ENCODE measurements at regions not wholly inside any gene's neighbourhood (a gene's known extent, or its start where the extent isn't known, plus 50 kb on each side); places are given as distances from the start of the nearest gene placed in this dataset.

- dilution Hi-C loops (cut with HindIII; ENCODE audit: low sequenced_read_pairs, unreplicated experiment): no loop called here
- CTCF ChIA-PET: interaction anchor here (1.0 kb wide), 1 partner anchor 16 kb away, joined by 3 read pairs; no protein-coding TSS in a partner anchor
- POLR2A ChIA-PET (ENCODE audit: unreplicated experiment): interaction anchor here (0.7 to 0.9 kb wide), 2 partner anchors 61 to 149 kb away, joined by 3 read pairs; no protein-coding TSS in a partner anchor
These were observed 58.5 kb upstream of the LMCD1 start for GRCh38 chr3:8442993-8443650.

More at GRCh38 chr3:8442993-8443650, 58.5 kb upstream of the LMCD1 start:
- no TSS peak for BruUV-seq (replicated peaks)
- no peaks in the 10 kb centered on the region for H3K27me3 ChIP-seq (ENCODE audit: control insufficient read depth, insufficient read depth, low read length)
- H3K36me3 ChIP-seq (ENCODE audit: control insufficient read depth, insufficient read depth, low read length): no peaks in the 10 kb centered on the region
- peak overlapping the region; percentile 80 for H2AK9ac ChIP-seq (replicated peaks; ENCODE audit: low read depth, low read length, poor library complexity)
- peak overlapping the region; percentile 80 for H2BK15ac ChIP-seq (ENCODE audit: low read depth, low read length)
- DNase-seq (no peak), ATAC-seq (ENCODE audit: low read depth) (no peak)
- peak overlapping the region; percentile 15 for H4K5ac ChIP-seq (ENCODE audit: low read depth, low read length)
- H2BK120ac ChIP-seq (ENCODE audit: low read depth, low read length): peak overlapping the region; percentile 98
- intact Hi-C loops (cut with micrococcal nuclease) (loop anchor here (1.0 to 10.0 kb wide), 8 partner anchors 92 to 624 kb away; partner anchors contain the start of genes OXTR and RAD18), in situ Hi-C loops (cut with MboI; ENCODE audit: low sequenced_read_pairs) (loop anchor here (5.0 to 25.0 kb wide), 2 partner anchors 179 to 294 kb away; partner anchors contain the start of gene CAV3)
- H4K91ac ChIP-seq (ENCODE audit: insufficient read depth, low read depth, low read length): peak overlapping the region; percentile 96
- H3K79me1 ChIP-seq (ENCODE audit: low read depth in 1 of 2, low read length in 2 of 2): peaks cover 0 to 9% of the 10 kb centered on the region in 2 experiments; a peak in 1 of 4 replicates
- H3K4me1 ChIP-seq (ENCODE audit: control insufficient read depth, insufficient read depth, low read length): peaks cover 21% of the 10 kb centered on the region
- TF ChIP-seq POLR2A (IDR thresholded peaks at IDR 0.05; ENCODE audit: low read depth, low read length): peak; percentile 90
- TF ChIP-seq BHLHE40 (IDR thresholded peaks at IDR 0.05; ENCODE audit: low read depth, low read length): peak; percentile 55; the same call in 1 of the 2 replicates
- no peak for TF ChIP-seq MAFK (IDR thresholded peaks at IDR 0.05; ENCODE audit: low read depth, low read length)
- H3K4me3 ChIP-seq (ENCODE audit: insufficient read depth, low read depth, low read length): no peak overlapping the region
- peak overlapping the region; percentile 65 for H2AFZ ChIP-seq (replicated peaks; ENCODE audit: low read length, poor library complexity)
- H2AK5ac ChIP-seq (ENCODE audit: low read depth, low read length): peak overlapping the region; percentile 87
- H3K18ac ChIP-seq (ENCODE audit: low read depth, low read length): peak overlapping the region; percentile 32
- H3K14ac ChIP-seq (replicated peaks; ENCODE audit: low read depth, low read length): peak overlapping the region; percentile 91
- no peaks in the 10 kb centered on the region for H3K9me3 ChIP-seq (ENCODE audit: control insufficient read depth, insufficient read depth, low read length)
- H4K8ac ChIP-seq (ENCODE audit: low read depth in 2 of 2, low read length in 2 of 2): peak overlapping the region; percentile 42 to 93
- H3K56ac ChIP-seq (ENCODE audit: extremely low read depth, insufficient read depth, low read length): peak overlapping the region; percentile 22
- H3K9ac ChIP-seq (ENCODE audit: low read depth, low read length): peak overlapping the region; percentile 10; the same call in 1 of the 2 replicates
- peak overlapping the region; percentile 95 for H3K23ac ChIP-seq (ENCODE audit: low read depth, low read length)
- peak overlapping the region; percentile 32; the same call in 1 of the 2 replicates for H3K27ac ChIP-seq (ENCODE audit: insufficient read depth, low read length)
- WGBS, 2 experiments (ENCODE audit: extremely low coverage in 2 of 2, insufficient read length in 1 of 2): 43% methylated on average over 1 of the region's 4 CpGs; no CpG with 5 or more reads in 1 of the 2 experiments
- peak overlapping the region; percentile 98 for H3K4ac ChIP-seq (ENCODE audit: low read depth, low read length)
- peaks cover 12% of the 10 kb centered on the region for H3K9me1 ChIP-seq (ENCODE audit: insufficient read depth, low read length)
- no peak overlapping the region for H3K4me2 ChIP-seq (ENCODE audit: low read depth, low read length)
- peak overlapping the region; percentile 98 for H2BK20ac ChIP-seq (ENCODE audit: low read depth, low read length)
- H4K20me1 ChIP-seq (ENCODE audit: insufficient read depth, low read length): no peaks in the 10 kb centered on the region
- H2BK5ac ChIP-seq (ENCODE audit: low read depth, low read length, poor library complexity, severe bottlenecking): peak overlapping the region; percentile 59

Data from IMR-90 (cell line).